ENCODE measurements at regions not wholly inside any gene's neighbourhood (a gene's known extent, or its start where the extent isn't known, plus 50 kb on each side); places are given as distances from the start of the nearest gene placed in this dataset.

- TF ChIP-seq EZH2 (IDR thresholded peaks at IDR 0.05) = no peak
- TF ChIP-seq CTCF (IDR thresholded peaks at IDR 0.05 in 2 of 3, conservative IDR thresholded peaks at IDR 0.05 in 1 of 3; ENCODE audit: borderline replicate concordance in 1 of 3, insufficient read depth in 1 of 3, low read depth in 2 of 3, low read length in 2 of 3) = no peak
- no peak for TF ChIP-seq POLR2A (IDR thresholded peaks at IDR 0.05; ENCODE audit: borderline replicate concordance, extremely low read depth, insufficient read depth, insufficient read length)
- TF ChIP-seq SP1 (IDR thresholded peaks at IDR 0.05; ENCODE audit: low read depth) = no peak
- no peak for TF ChIP-seq RAD21 (IDR thresholded peaks at IDR 0.05; ENCODE audit: low read depth)
- no peak for TF ChIP-seq CEBPB (IDR thresholded peaks at IDR 0.05; ENCODE audit: low read depth)
- TF ChIP-seq EZH2phosphoT487 (IDR thresholded peaks at IDR 0.05; ENCODE audit: borderline replicate concordance) = no peak
- TF ChIP-seq POLR2AphosphoS5 (IDR thresholded peaks at IDR 0.05; ENCODE audit: low read depth, low read length) = no peak
- TF ChIP-seq TCF7L2 (IDR thresholded peaks at IDR 0.05; ENCODE audit: borderline replicate concordance, extremely low read depth, insufficient read depth, insufficient read length) = no peak
- no peak for TF ChIP-seq YY1 (IDR thresholded peaks at IDR 0.05; ENCODE audit: extremely low read depth, insufficient replicate concordance, low read depth, low read length)
- TF ChIP-seq ZBTB33 (IDR thresholded peaks at IDR 0.05; ENCODE audit: extremely low read depth, insufficient replicate concordance, low read length) = no peak
- no peak for TF ChIP-seq JUND (IDR thresholded peaks at IDR 0.05)
Observed at GRCh38 chr16:10318798-10319500, 66.9 kb upstream of the ATF7IP2 start.
